WTC11 (cell line): ENCODE measurements at regions not wholly inside any gene's neighbourhood (a gene's known extent, or its start where the extent isn't known, plus 50 kb on each side); places are given as distances from the start of the nearest gene placed in this dataset.

Experiments
- ATAC-seq: fragments of 200-7000 bp; cut with Tn5 transposase; 2 replicates; pipeline ENCODE4 v1.10.0; 2021; ENCODE audit warnings: mild to moderate bottlenecking, moderate library complexity
- CTCF ChIA-PET: fragments of 300-600 bp; sonication (Branson Sonifier 250); formaldehyde crosslinking; loops from one replicate; lab custom pipeline; 2021; ENCODE audit warnings: antibody characterized with exemption; lab: Charles Lee
- POLR2A ChIA-PET: fragments of 350-600 bp; sonication (Branson Sonifier 250); formaldehyde crosslinking; loops from one replicate; lab custom pipeline; 2021; ENCODE audit warnings: antibody characterized with exemption; lab: Charles Lee
- DNase-seq: peaks from one replicate; pipeline ENCODE4 v3.0.0; 2021; ENCODE audit warnings: low spot score
- H3K27ac Mint-ChIP-seq: 2 replicates; pipeline ENCODE4 v1.8.0; 2021; ENCODE audit warnings: mixed read lengths
- H3K27me3 Mint-ChIP-seq: 2 replicates; pipeline ENCODE4 v1.8.0; 2021; ENCODE audit warnings: low read depth, mild to moderate bottlenecking, moderate library complexity, mixed read lengths
- H3K36me3 Mint-ChIP-seq: 2 replicates; pipeline ENCODE4 v1.8.0; 2021; ENCODE audit warnings: mixed read lengths
- H3K4me1 Mint-ChIP-seq: 2 replicates; pipeline ENCODE4 v1.8.0; 2022; ENCODE audit warnings: mixed read lengths
- H3K4me3 Mint-ChIP-seq: 2 replicates; pipeline ENCODE4 v1.8.0; 2021; ENCODE audit warnings: mild to moderate bottlenecking, moderate library complexity, mixed read lengths
- H3K9me3 Mint-ChIP-seq: 2 replicates; pipeline ENCODE4 v1.8.0; 2021; ENCODE audit warnings: mixed read lengths
- ATF2 ChIP-seq: sonication (generic); formaldehyde crosslinking; IDR thresholded peaks from 2 replicates; pipeline ENCODE4 v1.8.1; 2022; ENCODE audit warnings: low read depth, missing genetic modification reagents, borderline replicate concordance
- ATF3 ChIP-seq: sonication (generic); formaldehyde crosslinking; conservative IDR thresholded peaks from 2 replicates; pipeline ENCODE4 v1.8.1; 2022; ENCODE audit warnings: mild to moderate bottlenecking, missing genetic modification reagents
- CBFB ChIP-seq: sonication (generic); formaldehyde crosslinking; IDR thresholded peaks from 2 replicates; pipeline ENCODE4 v1.8.1; 2022; ENCODE audit warnings: mild to moderate bottlenecking, low read depth, missing genetic modification reagents
- CDX4 ChIP-seq: fragments of 250-450 bp; sonication (Bioruptor Pico); IDR thresholded peaks from 2 replicates; pipeline ENCODE4 v1.9.0; 2021; ENCODE audit warnings: moderate library complexity, mild to moderate bottlenecking, inconsistent platforms, borderline replicate concordance
- CREB1 ChIP-seq: sonication (generic); formaldehyde crosslinking; IDR thresholded peaks from 2 replicates; pipeline ENCODE4 v1.8.0; 2023; ENCODE audit warnings: mild to moderate bottlenecking, missing genetic modification reagents
- E2F5 ChIP-seq: sonication (generic); formaldehyde crosslinking; IDR thresholded peaks from 2 replicates; pipeline ENCODE4 v1.8.1; 2022; ENCODE audit warnings: mild to moderate bottlenecking, moderate library complexity, missing genetic modification reagents
- FOXJ3 ChIP-seq: sonication (generic); formaldehyde crosslinking; IDR thresholded peaks from 2 replicates; pipeline ENCODE4 v1.9.0; 2021; ENCODE audit warnings: missing genetic modification reagents, mild to moderate bottlenecking, borderline replicate concordance
- FOXP1 ChIP-seq: sonication (generic); formaldehyde crosslinking; IDR thresholded peaks from 2 replicates; pipeline ENCODE4 v1.8.0; 2022; ENCODE audit warnings: missing genetic modification reagents, mild to moderate bottlenecking, moderate library complexity, borderline replicate concordance
- GABPB1 ChIP-seq: sonication (generic); formaldehyde crosslinking; IDR thresholded peaks from 2 replicates; pipeline ENCODE4 v1.8.1; 2023; ENCODE audit warnings: mild to moderate bottlenecking, missing genetic modification reagents
- GRHL2 ChIP-seq: fragments of 250-450 bp; sonication (Bioruptor Pico); IDR thresholded peaks from 2 replicates; pipeline ENCODE4 v1.8.0; 2022; ENCODE audit warnings: mild to moderate bottlenecking, moderate library complexity; ENCODE audit not compliant: insufficient replicate concordance, severe bottlenecking
- JUN ChIP-seq: sonication (generic); formaldehyde crosslinking; IDR thresholded peaks from 2 replicates; pipeline ENCODE4 v1.8.0; 2023; ENCODE audit warnings: mild to moderate bottlenecking, missing genetic modification reagents
- MAX ChIP-seq: sonication (generic); formaldehyde crosslinking; IDR thresholded peaks from 2 replicates; pipeline ENCODE4 v1.8.0; 2022; ENCODE audit warnings: mild to moderate bottlenecking, missing genetic modification reagents
- MLX ChIP-seq: sonication (generic); formaldehyde crosslinking; IDR thresholded peaks from 2 replicates; pipeline ENCODE4 v1.8.1; 2023; ENCODE audit warnings: mild to moderate bottlenecking, missing genetic modification reagents, moderate library complexity
- MXD4 ChIP-seq: fragments of 250-450 bp; sonication (Bioruptor Pico); IDR thresholded peaks from 2 replicates; pipeline ENCODE4 v1.8.0; 2021; ENCODE audit warnings: mild to moderate bottlenecking, moderate library complexity, borderline replicate concordance
- MYBL2 ChIP-seq: sonication (generic); formaldehyde crosslinking; IDR thresholded peaks from 2 replicates; pipeline ENCODE4 v1.8.1; 2023; ENCODE audit warnings: mild to moderate bottlenecking, moderate library complexity, missing genetic modification reagents
- NFE2L1 ChIP-seq: sonication (generic); formaldehyde crosslinking; IDR thresholded peaks from 2 replicates; pipeline ENCODE4 v1.8.1; 2023; ENCODE audit warnings: missing genetic modification reagents
- NFYB ChIP-seq: sonication (generic); formaldehyde crosslinking; conservative IDR thresholded peaks from 2 replicates; pipeline ENCODE4 v1.8.0; 2022; ENCODE audit warnings: low read depth, missing genetic modification reagents
- NR1H2 ChIP-seq: sonication (generic); formaldehyde crosslinking; IDR thresholded peaks from 2 replicates; pipeline ENCODE4 v1.9.0; 2021; ENCODE audit warnings: mild to moderate bottlenecking, moderate library complexity, missing genetic modification reagents
- OVOL2 ChIP-seq: fragments of 250-450 bp; sonication (Bioruptor Pico); IDR thresholded peaks from 2 replicates; pipeline ENCODE4 v1.9.0; 2021; ENCODE audit warnings: mild to moderate bottlenecking, borderline replicate concordance
- PRRX2 ChIP-seq: fragments of 250-450 bp; sonication (Bioruptor Pico); IDR thresholded peaks from 2 replicates; pipeline ENCODE4 v1.8.0; 2021; ENCODE audit warnings: mild to moderate bottlenecking
- SMAD4 ChIP-seq: sonication (generic); formaldehyde crosslinking; IDR thresholded peaks from 2 replicates; pipeline ENCODE4 v1.8.0; 2022; ENCODE audit warnings: mild to moderate bottlenecking, missing genetic modification reagents
- SP1 ChIP-seq: sonication (generic); formaldehyde crosslinking; conservative IDR thresholded peaks from 2 replicates; pipeline ENCODE4 v1.8.1; 2022; ENCODE audit warnings: missing genetic modification reagents
- TEAD4 ChIP-seq: sonication (generic); formaldehyde crosslinking; IDR thresholded peaks from 2 replicates; pipeline ENCODE4 v1.8.0; 2022; ENCODE audit warnings: mild to moderate bottlenecking, missing genetic modification reagents
- ZBTB43 ChIP-seq: sonication (generic); formaldehyde crosslinking; IDR thresholded peaks from 2 replicates; pipeline ENCODE4 v1.8.1; 2023; ENCODE audit warnings: mild to moderate bottlenecking, missing genetic modification reagents
- ZNF219 ChIP-seq: sonication (generic); formaldehyde crosslinking; IDR thresholded peaks from 2 replicates; pipeline ENCODE4 v1.8.0; 2023; ENCODE audit warnings: missing genetic modification reagents, mild to moderate bottlenecking, borderline replicate concordance
- ZNF396 ChIP-seq: fragments of 250-450 bp; sonication (Bioruptor Pico); IDR thresholded peaks from 2 replicates; pipeline ENCODE4 v1.8.0; 2021; ENCODE audit warnings: mild to moderate bottlenecking, moderate library complexity, borderline replicate concordance
- ZNF416 ChIP-seq: fragments of 250-450 bp; sonication (Bioruptor Pico); IDR thresholded peaks from 2 replicates; pipeline ENCODE4 v1.9.0; 2021; ENCODE audit warnings: mild to moderate bottlenecking, inconsistent platforms
- ZNF423 ChIP-seq: fragments of 250-450 bp; sonication (Bioruptor Pico); IDR thresholded peaks from 2 replicates; pipeline ENCODE4 v2.1.2; 2022; ENCODE audit warnings: mild to moderate bottlenecking, moderate library complexity

- DNase-seq (no peak), ATAC-seq (no peak)
- Mint-ChIP-seq H3K9me3 (0 out of 2 replicates have a peak, but pooled peaks cover 3% of the 10 kb centered on the region), H3K4me1 (no peaks in the 10 kb centered on the region), H3K27me3 (no peaks in the 10 kb centered on the region), H3K4me3 (no peak overlapping the region), H3K36me3 (no peaks in the 10 kb centered on the region), H3K27ac (no peak overlapping the region)
- ChIA-PET CTCF (no interaction called here), POLR2A (no interaction called here)
- TF ChIP-seq ZNF219 (no peak), CBFB (CRISPR knock-in tag) (no peak), ZNF396 (CRISPR knock-in tag) (no peak), ATF3 (CRISPR knock-in tag) (no peak), OVOL2 (CRISPR knock-in tag) (no peak), GRHL2 (CRISPR knock-in tag) (no peak), CDX4 (no peak), TEAD4 (CRISPR knock-in tag) (no peak), NFYB (CRISPR knock-in tag) (no peak), SMAD4 (CRISPR knock-in tag) (no peak), MAX (CRISPR knock-in tag) (no peak)
Measured at GRCh38 chr6:113718588-113718987, 138.6 kb upstream of the MARCKS start.

- POLR2A ChIA-PET = interaction anchor here (0.6 kb wide), 1 partner anchor 176 kb away, joined by 4 read pairs; no protein-coding TSS in a partner anchor
- CTCF ChIA-PET = no interaction called here
- Mint-ChIP-seq H3K36me3 (no peaks in the 10 kb centered on the region), H3K9me3 (0 out of 2 replicates have a peak, but pooled peaks cover 3% of the 10 kb centered on the region), H3K27ac (no peak overlapping the region), H3K4me1 (no peaks in the 10 kb centered on the region), H3K4me3 (no peak overlapping the region), H3K27me3 (no peaks in the 10 kb centered on the region)
- ATAC-seq = no peak
- TF ChIP-seq GABPB1 (CRISPR knock-in tag) (peak; percentile 53; the same call in 1 of the 2 replicates), CREB1 (CRISPR knock-in tag) (no peak), ZNF416 (CRISPR knock-in tag) (no peak), MLX (CRISPR knock-in tag) (no peak), NFE2L1 (no peak), ZBTB43 (CRISPR knock-in tag) (no peak)
- no peak for DNase-seq
Measured at GRCh38 chr6:113719064-113719463, 138.1 kb upstream of the MARCKS start.

GRCh38 chr6:113719545-113719944 is 137.6 kb upstream of the MARCKS start:
- CTCF ChIA-PET = no interaction called here
- ATAC-seq = no peak
- no peak for DNase-seq
- POLR2A ChIA-PET = interaction anchor here (0.6 kb wide), 1 partner anchor 175 kb away, joined by 4 read pairs; no protein-coding TSS in a partner anchor
- H3K4me1 Mint-ChIP-seq = no peaks in the 10 kb centered on the region
- H3K27ac Mint-ChIP-seq = no peak overlapping the region
- no peaks in the 10 kb centered on the region for H3K36me3 Mint-ChIP-seq
- no peak overlapping the region for H3K4me3 Mint-ChIP-seq
- H3K27me3 Mint-ChIP-seq = no peaks in the 10 kb centered on the region
- 0 out of 2 replicates have a peak, but pooled peaks cover 3% of the 10 kb centered on the region for H3K9me3 Mint-ChIP-seq
- TF ChIP-seq FOXJ3 (CRISPR knock-in tag) (no peak), NR1H2 (no peak), JUN (CRISPR knock-in tag) (no peak), NFE2L1 (no peak), ATF2 (CRISPR knock-in tag) (no peak), PRRX2 (no peak), FOXP1 (no peak), NFYB (CRISPR knock-in tag) (no peak), CDX4 (no peak), E2F5 (CRISPR knock-in tag) (no peak), MXD4 (CRISPR knock-in tag) (no peak), SP1 (CRISPR knock-in tag) (no peak), TEAD4 (CRISPR knock-in tag) (no peak), MYBL2 (CRISPR knock-in tag) (no peak), ZNF423 (CRISPR knock-in tag) (no peak), GABPB1 (CRISPR knock-in tag) (no peak)
